IMR-90 (cell line): ENCODE measurements at regions not wholly inside any gene's neighbourhood (a gene's known extent, or its start where the extent isn't known, plus 50 kb on each side); places are given as distances from the start of the nearest gene placed in this dataset.

Experiments used
- ATAC-seq: fragments of 200-7000 bp; cut with Tn5 transposase; 2 replicates; pipeline ENCODE4 v1.9.1; 2020; ENCODE audit warnings: low read depth, mild to moderate bottlenecking, moderate library complexity
- BruUV-seq: library from RNA; stranded (reverse); fragments of 400-500 nt; replicated peaks from 2 replicates; lab custom pipeline; 2021; lab: Mats Ljungman, UMichigan
- CTCF ChIA-PET: fragments of 300-600 bp; formaldehyde crosslinking; extraction: SDS; loops from one replicate; lab custom pipeline; 2021; ENCODE audit warnings: antibody characterized with exemption; lab: Yijun Ruan, JAX
- POLR2A ChIA-PET: fragments of 300-600 bp; sonication (Branson Sonifier 250); formaldehyde crosslinking; loops from one replicate; lab custom pipeline; 2022; ENCODE audit warnings: antibody characterized with exemption; ENCODE audit not compliant: unreplicated experiment; lab: Charles Lee
- DNase-seq: peaks from one replicate; pipeline ENCODE4 v3.0.0; 2013
- H2AFZ ChIP-seq: replicated peaks from 2 replicates; pipeline ENCODE3; 2013; ENCODE audit warnings: low read length, mild to moderate bottlenecking; ENCODE audit not compliant: poor library complexity
- H2AK5ac ChIP-seq: 2 replicates; pipeline ENCODE4 v1.6.1; 2013; ENCODE audit warnings: low read depth, low read length, inconsistent platforms
- H2AK9ac ChIP-seq: replicated peaks from 2 replicates; pipeline ENCODE3; 2013; ENCODE audit warnings: mild to moderate bottlenecking, low read depth, low read length, moderate library complexity; ENCODE audit not compliant: poor library complexity
- H2BK120ac ChIP-seq: 2 replicates; pipeline ENCODE4 v1.6.1; 2013; ENCODE audit warnings: low read depth, low read length, inconsistent platforms
- H2BK15ac ChIP-seq: 3 replicates; pipeline ENCODE4 v1.6.1; 2013; ENCODE audit warnings: low read depth, low read length, inconsistent platforms
- H2BK20ac ChIP-seq: 2 replicates; pipeline ENCODE4 v1.6.1; 2013; ENCODE audit warnings: low read depth, mild to moderate bottlenecking, inconsistent platforms, low read length, moderate library complexity
- H2BK5ac ChIP-seq: 2 replicates; pipeline ENCODE4 v1.6.1; 2013; ENCODE audit warnings: mild to moderate bottlenecking, low read depth, low read length, inconsistent platforms; ENCODE audit not compliant: poor library complexity, severe bottlenecking
- H3K14ac ChIP-seq: replicated peaks from 2 replicates; pipeline ENCODE4 v1.6.1; 2013; ENCODE audit warnings: low read depth, low read length, inconsistent platforms
- H3K18ac ChIP-seq: 2 replicates; pipeline ENCODE4 v1.6.1; 2013; ENCODE audit warnings: low read depth, low read length, control low read depth
- H3K23ac ChIP-seq: 2 replicates; pipeline ENCODE4 v1.6.1; 2013; ENCODE audit warnings: low read depth, low read length, inconsistent platforms
- H3K27ac ChIP-seq: 2 replicates; pipeline ENCODE4 v1.5.1; 2013; ENCODE audit warnings: mild to moderate bottlenecking, control low read depth, low read length; ENCODE audit not compliant: insufficient read depth
- H3K27me3 ChIP-seq: 2 replicates; pipeline ENCODE4 v1.6.1; 2013; ENCODE audit warnings: low read length; ENCODE audit not compliant: control insufficient read depth, insufficient read depth
- H3K36me3 ChIP-seq: 2 replicates; pipeline ENCODE4 v1.6.1; 2013; ENCODE audit warnings: low read length, mixed read lengths; ENCODE audit not compliant: control insufficient read depth, insufficient read depth
- H3K4ac ChIP-seq: 2 replicates; pipeline ENCODE4 v1.6.1; 2013; ENCODE audit warnings: low read depth, low read length, inconsistent platforms
- H3K4me1 ChIP-seq: 2 replicates; pipeline ENCODE4 v1.6.1; 2013; ENCODE audit warnings: low read length, mixed read lengths; ENCODE audit not compliant: control insufficient read depth, insufficient read depth
- H3K4me2 ChIP-seq: 2 replicates; pipeline ENCODE4 v1.6.1; 2013; ENCODE audit warnings: low read depth, mild to moderate bottlenecking, control low read depth, low read length, moderate library complexity
- H3K4me3 ChIP-seq: 2 replicates; pipeline ENCODE4 v1.5.1; 2013; ENCODE audit warnings: low read depth, mild to moderate bottlenecking, control low read depth, low read length, moderate library complexity; ENCODE audit not compliant: insufficient read depth
- H3K56ac ChIP-seq: 2 replicates; pipeline ENCODE4 v1.6.1; 2013; ENCODE audit warnings: low read length, inconsistent platforms; ENCODE audit not compliant: insufficient read depth; ENCODE audit errors: extremely low read depth
- H3K79me1 ChIP-seq, 2 experiments: 2 replicates each; pipeline ENCODE4 v1.6.1; 2013; ENCODE audit warnings: low read length in 2 of 2, inconsistent platforms in 1 of 2, low read depth in 1 of 2
- H3K9ac ChIP-seq: 2 replicates; pipeline ENCODE4 v1.6.1; 2013; ENCODE audit warnings: low read depth, low read length, control low read depth
- H3K9me1 ChIP-seq: 2 replicates; pipeline ENCODE4 v1.6.1; 2013; ENCODE audit warnings: low read length, inconsistent platforms; ENCODE audit not compliant: insufficient read depth
- H3K9me3 ChIP-seq: 2 replicates; pipeline ENCODE4 v1.6.1; 2013; ENCODE audit warnings: low read length; ENCODE audit not compliant: control insufficient read depth, insufficient read depth
- H4K20me1 ChIP-seq: 2 replicates; pipeline ENCODE4 v1.6.1; 2013; ENCODE audit warnings: low read length, inconsistent platforms; ENCODE audit not compliant: insufficient read depth
- H4K5ac ChIP-seq: 2 replicates; pipeline ENCODE4 v1.6.1; 2013; ENCODE audit warnings: mild to moderate bottlenecking, low read depth, low read length, control low read depth
- H4K8ac ChIP-seq, 2 experiments: 2 replicates each; pipeline ENCODE4 v1.6.1; 2013; ENCODE audit warnings: low read depth in 2 of 2, low read length in 2 of 2, control low read depth in 1 of 2, inconsistent platforms in 1 of 2
- H4K91ac ChIP-seq: 2 replicates; pipeline ENCODE4 v1.6.1; 2013; ENCODE audit warnings: low read depth, low read length, inconsistent platforms; ENCODE audit not compliant: insufficient read depth
- RCOR1 ChIP-seq: IDR thresholded peaks from 2 replicates; pipeline ENCODE4 v1.6.1; 2012; ENCODE audit warnings: mild to moderate bottlenecking, low read length, improper control_type of control experiment; ENCODE audit not compliant: insufficient replicate concordance
- USF2 ChIP-seq: fragments of 150-350 bp; IDR thresholded peaks from 2 replicates; pipeline ENCODE4 v1.6.1; 2017; ENCODE audit warnings: mild to moderate bottlenecking, antibody characterized with exemption, low read length, low read depth
- WGBS, 2 experiments: methylation state at CpG; one replicate each; pipeline versions ENCODE4 v1.1.5 to v1.1.7; 2013; ENCODE audit warnings: missing lambda C conversion rate in 2 of 2; ENCODE audit not compliant: insufficient read length in 1 of 2; ENCODE audit errors: extremely low coverage in 2 of 2; 5-methylcytosine and 5-hydroxymethylcytosine counted together
- dilution Hi-C: fragments of 300-500 bp; cut with HindIII; formaldehyde crosslinking; loops from one replicate; pipeline ENCODE4 v1.14.3; 2018; ENCODE audit warnings: low sequenced_read_pairs; ENCODE audit not compliant: unreplicated experiment
- in situ Hi-C: fragments of 300-500 bp; cut with MboI; formaldehyde crosslinking; loops from 3 replicates; pipeline ENCODE4 v1.14.3; 2019; ENCODE audit warnings: low sequenced_read_pairs, inconsistent platforms, mixed read lengths
- intact Hi-C: fragments of 100-400 bp; cut with micrococcal nuclease; formaldehyde crosslinking; loops from 2 replicates; pipeline ENCODE4 v1.10.0; 2022
- TF ChIP-seq, protein P1 (sequence below): conservative IDR thresholded peaks from 2 replicates; pipeline ENCODE4 v1.5.1; 2012; ENCODE audit warnings: mild to moderate bottlenecking, low read depth, low read length, improper control_type of control experiment

DNA sequence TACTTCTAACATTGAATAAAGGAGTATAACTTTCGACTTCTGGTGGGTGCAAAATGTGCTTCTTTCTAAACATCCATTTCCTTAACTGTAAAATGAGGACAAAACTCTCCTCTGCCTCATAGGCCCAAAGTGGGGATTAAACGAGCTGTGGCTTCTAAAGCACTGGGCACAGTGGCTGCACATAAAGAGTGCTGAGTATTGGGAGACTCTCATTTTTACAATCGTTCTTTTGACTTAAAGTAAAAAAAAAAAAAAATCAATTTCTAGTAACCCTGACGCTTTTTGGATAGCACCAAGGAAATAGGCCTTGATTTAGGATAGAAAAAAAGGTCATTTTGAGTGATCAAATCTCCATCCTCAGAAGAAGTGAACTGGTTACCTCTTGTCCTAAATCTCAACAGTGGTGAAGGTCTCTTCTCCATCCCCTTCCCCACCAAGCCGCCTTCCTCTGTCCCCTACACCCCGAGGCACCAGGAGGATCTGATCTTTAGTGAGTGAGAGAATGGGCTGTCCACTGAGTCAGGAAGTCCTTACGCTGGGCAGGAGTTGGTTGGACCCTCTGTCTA is 161.6 kb downstream of the DDX1 start:
- Histone ChIP-seq H2BK20ac (no peak overlapping the region), H4K91ac (no peak overlapping the region), H2BK120ac (no peak overlapping the region), H4K5ac (no peak overlapping the region), H2BK15ac (no peak overlapping the region), H3K79me1 (no peaks in the 10 kb centered on the region), H3K27me3 (no peaks in the 10 kb centered on the region), H3K4me2 (no peak overlapping the region), H3K18ac (no peak overlapping the region), H3K9ac (no peak overlapping the region), H3K4ac (no peak overlapping the region), H3K4me1 (no peaks in the 10 kb centered on the region), H2BK5ac (no peak overlapping the region), H3K23ac (no peak overlapping the region), H2AK9ac (no peak overlapping the region), H3K36me3 (no peaks in the 10 kb centered on the region), H4K20me1 (no peaks in the 10 kb centered on the region), H3K56ac (no peak overlapping the region), H3K9me1 (no peaks in the 10 kb centered on the region), H4K8ac (no peak overlapping the region), H2AK5ac (no peak overlapping the region), H3K9me3 (peaks cover 8% of the 10 kb centered on the region; the same call in 1 of the 2 replicates), H3K14ac (no peak overlapping the region), H2AFZ (no peak overlapping the region), H3K4me3 (no peak overlapping the region), H3K27ac (no peak overlapping the region)
- DNase-seq: no peak
- ChIA-PET CTCF (no interaction called here), POLR2A (no interaction called here)
- no TSS peak for BruUV-seq
- in situ Hi-C loops: no loop called here
- intact Hi-C loops: no loop called here
- WGBS, 2 experiments: no CpG with 5 or more reads among the region's 7 CpGs
- ATAC-seq: no peak
- dilution Hi-C loops: no loop called here
- no peak for TF ChIP-seq RCOR1
- no peak for TF ChIP-seq USF2
- TF ChIP-seq, protein P1, sequence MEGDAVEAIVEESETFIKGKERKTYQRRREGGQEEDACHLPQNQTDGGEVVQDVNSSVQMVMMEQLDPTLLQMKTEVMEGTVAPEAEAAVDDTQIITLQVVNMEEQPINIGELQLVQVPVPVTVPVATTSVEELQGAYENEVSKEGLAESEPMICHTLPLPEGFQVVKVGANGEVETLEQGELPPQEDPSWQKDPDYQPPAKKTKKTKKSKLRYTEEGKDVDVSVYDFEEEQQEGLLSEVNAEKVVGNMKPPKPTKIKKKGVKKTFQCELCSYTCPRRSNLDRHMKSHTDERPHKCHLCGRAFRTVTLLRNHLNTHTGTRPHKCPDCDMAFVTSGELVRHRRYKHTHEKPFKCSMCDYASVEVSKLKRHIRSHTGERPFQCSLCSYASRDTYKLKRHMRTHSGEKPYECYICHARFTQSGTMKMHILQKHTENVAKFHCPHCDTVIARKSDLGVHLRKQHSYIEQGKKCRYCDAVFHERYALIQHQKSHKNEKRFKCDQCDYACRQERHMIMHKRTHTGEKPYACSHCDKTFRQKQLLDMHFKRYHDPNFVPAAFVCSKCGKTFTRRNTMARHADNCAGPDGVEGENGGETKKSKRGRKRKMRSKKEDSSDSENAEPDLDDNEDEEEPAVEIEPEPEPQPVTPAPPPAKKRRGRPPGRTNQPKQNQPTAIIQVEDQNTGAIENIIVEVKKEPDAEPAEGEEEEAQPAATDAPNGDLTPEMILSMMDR: no peak
